ENCODE measurements at regions not wholly inside any gene's neighbourhood (a gene's known extent, or its start where the extent isn't known, plus 50 kb on each side); places are given as distances from the start of the nearest gene placed in this dataset.

GRCh38 chr10:43897765-43898419, 249.2 kb upstream of the ZNF32 start:
- Histone ChIP-seq H3K4me1 (ENCODE audit: low read length) (peaks cover 10% of the 10 kb centered on the region), H4K20me1 (ENCODE audit: insufficient read depth, low read length) (no peaks in the 10 kb centered on the region), H3K9me3 (ENCODE audit: insufficient read depth, low read length) (no peaks in the 10 kb centered on the region), H3K27me3 (ENCODE audit: low read depth, low read length) (no peaks in the 10 kb centered on the region), H3K27ac (ENCODE audit: low read length) (no peak overlapping the region), H3K79me2 (ENCODE audit: low read length) (no peaks in the 10 kb centered on the region), H3K4me3 (ENCODE audit: low read length) (no peak overlapping the region), H3K9ac (ENCODE audit: low read length) (no peak overlapping the region), H2AFZ (ENCODE audit: low read depth, low read length) (no peak overlapping the region), H3K36me3 (replicated peaks; ENCODE audit: low read depth, low read length) (no peaks in the 10 kb centered on the region), H3K4me2 (ENCODE audit: low read length) (no peak overlapping the region)
- TF ChIP-seq EZH2phosphoT487 (IDR thresholded peaks at IDR 0.05; ENCODE audit: low read depth) (no peak), CTCF (IDR thresholded peaks at IDR 0.05; ENCODE audit: low read depth, low read length) (no peak)

GRCh38 chr10:43892062-43892770, 243.5 kb upstream of the ZNF32 start:
- no peak overlapping the region for H2AFZ ChIP-seq (ENCODE audit: low read depth, low read length)
- no peak overlapping the region for H3K4me3 ChIP-seq (ENCODE audit: low read length)
- H3K27me3 ChIP-seq (ENCODE audit: low read depth, low read length): no peaks in the 10 kb centered on the region
- no peak overlapping the region for H3K9ac ChIP-seq (ENCODE audit: low read length)
- H3K4me1 ChIP-seq (ENCODE audit: low read length): no peaks in the 10 kb centered on the region
- H3K4me2 ChIP-seq (ENCODE audit: low read length): no peak overlapping the region
- H3K79me2 ChIP-seq (ENCODE audit: low read length): no peaks in the 10 kb centered on the region
- no peaks in the 10 kb centered on the region for H4K20me1 ChIP-seq (ENCODE audit: insufficient read depth, low read length)
- no peaks in the 10 kb centered on the region for H3K9me3 ChIP-seq (ENCODE audit: insufficient read depth, low read length)
- no peaks in the 10 kb centered on the region for H3K36me3 ChIP-seq (replicated peaks; ENCODE audit: low read depth, low read length)
- no peak overlapping the region for H3K27ac ChIP-seq (ENCODE audit: low read length)
- TF ChIP-seq EZH2phosphoT487 (IDR thresholded peaks at IDR 0.05; ENCODE audit: low read depth) (no peak), CTCF (IDR thresholded peaks at IDR 0.05; ENCODE audit: low read depth, low read length) (no peak)

GRCh38 chr10:43891241-43891640, 242.6 kb upstream of the ZNF32 start:
- no peak for TF ChIP-seq CTCF (IDR thresholded peaks at IDR 0.05; ENCODE audit: low read depth, low read length)
- no peak for TF ChIP-seq EZH2phosphoT487 (IDR thresholded peaks at IDR 0.05; ENCODE audit: low read depth)
- Histone ChIP-seq H3K9me3 (ENCODE audit: insufficient read depth, low read length) (no peaks in the 10 kb centered on the region), H3K79me2 (ENCODE audit: low read length) (no peaks in the 10 kb centered on the region), H3K9ac (ENCODE audit: low read length) (no peak overlapping the region), H3K4me1 (ENCODE audit: low read length) (no peaks in the 10 kb centered on the region), H3K4me2 (ENCODE audit: low read length) (no peak overlapping the region), H2AFZ (ENCODE audit: low read depth, low read length) (no peak overlapping the region), H4K20me1 (ENCODE audit: insufficient read depth, low read length) (no peaks in the 10 kb centered on the region), H3K36me3 (replicated peaks; ENCODE audit: low read depth, low read length) (no peaks in the 10 kb centered on the region), H3K4me3 (ENCODE audit: low read length) (no peak overlapping the region), H3K27me3 (ENCODE audit: low read depth, low read length) (no peaks in the 10 kb centered on the region), H3K27ac (ENCODE audit: low read length) (no peak overlapping the region)

- Histone ChIP-seq H3K9me3 (ENCODE audit: insufficient read depth, low read length) (no peaks in the 10 kb centered on the region), H3K4me3 (ENCODE audit: low read length) (no peak overlapping the region), H3K9ac (ENCODE audit: low read length) (no peak overlapping the region), H3K79me2 (ENCODE audit: low read length) (no peaks in the 10 kb centered on the region), H3K27ac (ENCODE audit: low read length) (no peak overlapping the region), H4K20me1 (ENCODE audit: insufficient read depth, low read length) (no peaks in the 10 kb centered on the region), H3K27me3 (ENCODE audit: low read depth, low read length) (no peaks in the 10 kb centered on the region), H3K4me1 (ENCODE audit: low read length) (no peaks in the 10 kb centered on the region), H2AFZ (ENCODE audit: low read depth, low read length) (no peak overlapping the region), H3K36me3 (replicated peaks; ENCODE audit: low read depth, low read length) (no peaks in the 10 kb centered on the region), H3K4me2 (ENCODE audit: low read length) (no peak overlapping the region)
- TF ChIP-seq EZH2phosphoT487 (IDR thresholded peaks at IDR 0.05; ENCODE audit: low read depth) (no peak), CTCF (IDR thresholded peaks at IDR 0.05; ENCODE audit: low read depth, low read length) (no peak)
Observed at GRCh38 chr10:43890124-43890523, 241.4 kb upstream of the ZNF32 start.
